HCT116 (cell line): ENCODE measurements at regions not wholly inside any gene's neighbourhood (a gene's known extent, or its start where the extent isn't known, plus 50 kb on each side); places are given as distances from the start of the nearest gene placed in this dataset.

Experiments
- ATAC-seq: fragments of 200-7000 bp; cut with Tn5 transposase; 2 replicates; pipeline ENCODE4 v1.9.1; 2020; ENCODE audit warnings: mild to moderate bottlenecking, moderate library complexity
- BruUV-seq: library from RNA; stranded (reverse); fragments of 400-500 nt; replicated peaks from 2 replicates; lab custom pipeline; 2021; lab: Mats Ljungman, UMichigan
- CTCF ChIA-PET: fragments of 300-600 bp; sonication (Branson Sonifier 250); formaldehyde crosslinking; loops from one replicate; lab custom pipeline; 2021; ENCODE audit warnings: antibody characterized with exemption; lab: Charles Lee
- POLR2A ChIA-PET: fragments of 300-600, 350-600 bp; sonication (Branson Sonifier 250); formaldehyde crosslinking; loops from one replicate; lab custom pipeline; 2021; ENCODE audit warnings: antibody characterized with exemption; lab: Charles Lee
- RAD21 ChIA-PET, 2 experiments: fragments of 300-600 bp; sonication (Branson Sonifier 250); formaldehyde crosslinking; loops; one replicate each; lab custom pipeline; 2023; ENCODE audit warnings: low total read pairs in 2 of 2; ENCODE audit not compliant: uncharacterized antibody in 2 of 2, unreplicated experiment in 2 of 2, low non-redundant PET in 1 of 2; lab: Charles Lee
- DNase-seq: peaks from one replicate; pipeline ENCODE4 v3.0.0-alpha.2; 2010; ENCODE audit warnings: low read depth, low spot score
- H2AFZ ChIP-seq: fragments of 200-600 bp; shearing (Covaris generic), sonication (generic); 2 replicates; pipeline ENCODE4 v1.6.1; 2017; ENCODE audit warnings: low read depth, mixed run types, mixed read lengths, antibody characterized with exemption, low read length; ENCODE audit not compliant: poor library complexity, severe bottlenecking
- H3K27ac ChIP-seq: 2 replicates; pipeline ENCODE4 v1.5.1; 2012; ENCODE audit warnings: low read depth, low read length
- H3K27me3 ChIP-seq: fragments of 200-600 bp; sonication (generic); 2 replicates; pipeline ENCODE4 v1.6.1; 2016; ENCODE audit warnings: mixed run types, low read length, mixed read lengths; ENCODE audit not compliant: insufficient read depth
- H3K36me3 ChIP-seq, 2 experiments: fragments of 200-500 bp in 1 of 2; fragments of 200-600 bp in 1 of 2; sonication (Bioruptor generic) in 1 of 2; sonication (generic) in 1 of 2; 2 replicates each; pipeline versions ENCODE4 v1.5.1 to v1.6.1; 2014 to 2016; ENCODE audit warnings: low read length in 2 of 2, inconsistent platforms in 1 of 2, mixed read lengths in 1 of 2, mixed run types in 1 of 2; ENCODE audit not compliant: insufficient read depth in 2 of 2, control insufficient read depth in 1 of 2
- H3K4me1 ChIP-seq, 2 experiments: fragments of 200-600 bp in 1 of 2; sonication (generic) in 1 of 2; 2 replicates each; pipeline versions ENCODE4 v1.5.1 to v1.6.1; 2012 to 2017; ENCODE audit warnings: low read length in 2 of 2, inconsistent platforms in 1 of 2, mild to moderate bottlenecking in 1 of 2, mixed read lengths in 1 of 2, mixed run types in 1 of 2, moderate library complexity in 1 of 2; ENCODE audit not compliant: insufficient read depth in 2 of 2, control insufficient read depth in 1 of 2
- H3K4me2 ChIP-seq: fragments of 200-600 bp; sonication (generic); 2 replicates; pipeline ENCODE4 v1.6.1; 2017; ENCODE audit warnings: mixed run types, low read length, mixed read lengths
- H3K4me3 ChIP-seq, 2 experiments: fragments of 200-600 bp in 1 of 2; sonication (generic) in 1 of 2; replicated peaks in 1 of 2; 2 replicates each; pipeline ENCODE4 v1.5.1; 2011 to 2016; ENCODE audit warnings: low read length in 2 of 2, control low read depth in 1 of 2, low read depth in 1 of 2, mild to moderate bottlenecking in 1 of 2, mixed read lengths in 1 of 2, mixed run types in 1 of 2
- H3K79me2 ChIP-seq: fragments of 200-600 bp; sonication (generic); 2 replicates; pipeline ENCODE4 v1.6.1; 2017; ENCODE audit warnings: mild to moderate bottlenecking, mixed run types, low read length, moderate library complexity, mixed read lengths; ENCODE audit not compliant: insufficient read depth
- H3K9ac ChIP-seq: fragments of 200-600 bp; sonication (generic); 2 replicates; pipeline ENCODE4 v1.6.1; 2016; ENCODE audit warnings: low read length, mixed read lengths
- H3K9me2 ChIP-seq: fragments of 200-600 bp; sonication (generic), shearing (Covaris generic); 2 replicates; pipeline ENCODE4 v1.6.1; 2017; ENCODE audit warnings: mixed run types, mild to moderate bottlenecking, moderate library complexity; ENCODE audit not compliant: insufficient read depth
- H3K9me3 ChIP-seq, 2 experiments: fragments of 200-500 bp in 1 of 2; fragments of 200-600 bp in 1 of 2; sonication (Bioruptor generic) in 1 of 2; sonication (generic) in 1 of 2; 2 replicates each; pipeline ENCODE4 v1.6.1; 2014 to 2017; ENCODE audit warnings: low read length in 2 of 2, mixed read lengths in 2 of 2, inconsistent platforms in 1 of 2, low read depth in 1 of 2, mild to moderate bottlenecking in 1 of 2, mixed run types in 1 of 2, moderate library complexity in 1 of 2; ENCODE audit not compliant: control insufficient read depth in 1 of 2, insufficient read depth in 1 of 2
- H4K20me1 ChIP-seq: fragments of 200-600 bp; sonication (generic), shearing (Covaris generic); 2 replicates; pipeline ENCODE4 v1.6.1; 2017; ENCODE audit warnings: mixed run types, mild to moderate bottlenecking, moderate library complexity; ENCODE audit not compliant: insufficient read depth
- ATF3 ChIP-seq: IDR thresholded peaks from 2 replicates; pipeline ENCODE4 v1.6.1; 2012
- CEBPB ChIP-seq: IDR thresholded peaks from 2 replicates; pipeline ENCODE4 v1.6.1; 2012; ENCODE audit warnings: low read depth
- EZH2 ChIP-seq: fragments of 200-600 bp; sonication (generic); IDR thresholded peaks from 2 replicates; pipeline ENCODE4 v1.6.1; 2017; ENCODE audit warnings: antibody characterized with exemption, mixed run types
- EZH2phosphoT487 ChIP-seq: fragments of 200-600 bp; IDR thresholded peaks from 2 replicates; pipeline ENCODE4 v1.6.1; 2018; ENCODE audit warnings: antibody characterized with exemption, borderline replicate concordance
- POLR2AphosphoS5 ChIP-seq: IDR thresholded peaks from 2 replicates; pipeline ENCODE4 v1.6.1; 2011; ENCODE audit warnings: mild to moderate bottlenecking, low read depth, low read length, moderate library complexity
- SIN3A ChIP-seq: IDR thresholded peaks from 2 replicates; pipeline ENCODE4 v1.6.1; 2012; ENCODE audit warnings: low read depth
- TCF7L2 ChIP-seq: IDR thresholded peaks from 2 replicates; pipeline ENCODE4 v1.7.0; 2011; ENCODE audit warnings: borderline replicate concordance, inconsistent platforms; ENCODE audit not compliant: insufficient read depth, insufficient read length; ENCODE audit errors: extremely low read depth
- ZBTB33 ChIP-seq: IDR thresholded peaks from 2 replicates; pipeline ENCODE4 v1.6.1; 2011; ENCODE audit warnings: mild to moderate bottlenecking, low read length, moderate library complexity; ENCODE audit not compliant: insufficient replicate concordance; ENCODE audit errors: extremely low read depth
- intact Hi-C: fragments of 100-400 bp; cut with micrococcal nuclease; formaldehyde crosslinking; loops from 2 replicates; pipeline ENCODE4 v1.10.0; 2022

- peak; percentile 57 for TF ChIP-seq ZBTB33
- no peak for TF ChIP-seq ATF3
These were observed 178.7 kb downstream of the SEC14L1 start (continued) for GRCh38 chr17:77319211-77320043.

GRCh38 chr17:77320044-77320440 lies 179.3 kb downstream of the SEC14L1 start:
- POLR2A ChIA-PET = no interaction called here
- no peak for ATAC-seq
- peaks cover 4% of the 10 kb centered on the region; the same call in 1 of the 2 replicates for H4K20me1 ChIP-seq
- peak overlapping the region; percentile 34 to 46 for H3K4me3 ChIP-seq
- RAD21 ChIA-PET = no interaction called here
- peaks cover 90% of the 10 kb centered on the region for H3K79me2 ChIP-seq
- H3K9me3 ChIP-seq = no peaks in the 10 kb centered on the region
- H3K27me3 ChIP-seq = no peaks in the 10 kb centered on the region
- H3K9me2 ChIP-seq = no peaks in the 10 kb centered on the region
- no TSS peak for BruUV-seq
- TF ChIP-seq EZH2phosphoT487 (no peak), EZH2 (no peak), TCF7L2 (no peak), POLR2AphosphoS5 (no peak), CEBPB (no peak), ZBTB33 (no peak), SIN3A (no peak)
- intact Hi-C loops = no loop called here
- peak overlapping the region; percentile 76 for H3K9ac ChIP-seq
- H3K27ac ChIP-seq = peak overlapping the region; percentile 75
- H3K4me1 ChIP-seq = peaks cover 75 to 95% of the 10 kb centered on the region in 2 experiments
- no peak for DNase-seq
- H2AFZ ChIP-seq = no peak overlapping the region
- CTCF ChIA-PET = no interaction called here
- no peaks in the 10 kb centered on the region; a peak in 1 of 4 replicates for H3K36me3 ChIP-seq
- peak overlapping the region; percentile 74 for H3K4me2 ChIP-seq
